ENCODE measurements at regions not wholly inside any gene's neighbourhood (a gene's known extent, or its start where the extent isn't known, plus 50 kb on each side); places are given as distances from the start of the nearest gene placed in this dataset.

GRCh38 chr5:3339092-3339797 lies 256.4 kb upstream of the IRX1 start:
- Mint-ChIP-seq H3K27me3 (ENCODE audit: low read depth in 3 of 3) (peaks cover 0 to 3% (median 2%) of the 10 kb centered on the region in 3 donors), H3K4me3 (no peak overlapping the region), H3K9me3 (peaks cover 0 to 20% (median 4%) of the 10 kb centered on the region in 7 donors), H3K27ac (no peak overlapping the region), H3K36me3 (no peaks in the 10 kb centered on the region), H3K4me1 (no peaks in the 10 kb centered on the region)
- Histone ChIP-seq H3K27ac (ENCODE audit: low read depth in 1 of 2, low read length in 2 of 2) (no peak overlapping the region), H4K20me1 (ENCODE audit: insufficient read depth, low read length) (no peaks in the 10 kb centered on the region), H3K4me1 (ENCODE audit: control insufficient read depth in 1 of 2, insufficient read depth in 2 of 2, low read length in 2 of 2) (no peaks in the 10 kb centered on the region), H3K9me3 (replicated peaks in 1 of 2; ENCODE audit: control insufficient read depth in 1 of 2, insufficient read depth in 1 of 2, low read length in 2 of 2) (no peaks in the 10 kb centered on the region), H3K79me2 (ENCODE audit: insufficient read depth, low read length) (no peaks in the 10 kb centered on the region), H3K9ac (ENCODE audit: insufficient read depth, low read length, poor library complexity, severe bottlenecking) (no peak overlapping the region), H3K27me3 (ENCODE audit: control insufficient read depth in 2 of 2, insufficient read depth in 2 of 2, low read length in 2 of 2) (no peaks in the 10 kb centered on the region), H2AFZ (ENCODE audit: insufficient read depth, low read depth, low read length, poor library complexity, severe bottlenecking) (no peak overlapping the region), H3K4me2 (replicated peaks; ENCODE audit: extremely low read depth, low read length, poor library complexity, severe bottlenecking) (no peak overlapping the region), H3K4me3 (replicated peaks in 1 of 3; ENCODE audit: low read depth in 2 of 3, low read length in 3 of 3) (no peak overlapping the region), H3K36me3 (replicated peaks in 1 of 2; ENCODE audit: control insufficient read depth in 1 of 2, insufficient read depth in 2 of 2, low read length in 2 of 2) (no peaks in the 10 kb centered on the region)
- DNase-seq: no peak
- TF ChIP-seq CTCF (IDR thresholded peaks at IDR 0.05): no peak
- WGBS (ENCODE audit: insufficient coverage): 92% methylated on average over 19 of the region's 23 CpGs
- intact Hi-C loops (cut with micrococcal nuclease): no loop called here

DNA sequence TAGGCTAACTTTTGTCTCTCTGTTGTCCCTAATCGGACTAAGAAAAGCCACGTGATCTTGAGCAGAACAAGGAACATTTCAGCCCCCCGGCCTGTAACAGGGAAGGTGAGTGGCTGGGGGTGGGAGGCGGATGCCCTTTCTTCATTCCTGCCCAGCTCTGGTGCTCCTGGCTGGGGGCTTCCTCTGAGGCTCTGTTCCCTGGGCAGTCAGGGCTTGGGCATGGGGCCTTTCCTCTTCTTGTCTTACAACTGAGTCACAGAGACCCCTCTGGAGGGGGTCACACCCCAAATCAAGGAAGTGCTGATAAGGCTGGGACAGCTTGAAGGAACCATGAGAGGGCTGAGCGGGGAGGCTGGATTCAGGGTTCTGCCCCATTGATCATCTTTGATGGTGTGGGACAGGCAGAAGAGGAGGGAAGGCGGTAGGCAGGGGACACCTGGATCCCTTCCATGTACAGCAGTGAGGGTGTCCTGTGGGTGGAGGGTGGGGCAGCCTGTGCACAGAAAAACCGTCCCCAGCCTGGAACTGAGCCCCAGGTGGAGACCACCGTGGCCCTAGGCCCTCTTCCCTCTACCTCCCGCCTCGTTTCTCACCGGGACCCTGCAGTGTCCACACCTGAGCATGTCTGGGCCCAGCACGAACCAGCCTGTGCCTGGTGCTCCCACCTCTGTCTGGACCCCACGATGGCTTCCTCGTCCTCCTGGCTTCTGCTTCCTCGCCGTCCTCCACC lies 257.7 kb upstream of the IRX1 start:
- no peak overlapping the region for H2AFZ ChIP-seq (ENCODE audit: insufficient read depth, low read depth, low read length, poor library complexity, severe bottlenecking)
- 91% methylated on average over 13 of the region's 16 CpGs for WGBS (ENCODE audit: insufficient coverage)
- H4K20me1 ChIP-seq (ENCODE audit: insufficient read depth, low read length): no peaks in the 10 kb centered on the region
- H3K9me3 ChIP-seq (replicated peaks in 1 of 2; ENCODE audit: control insufficient read depth in 1 of 2, insufficient read depth in 1 of 2, low read length in 2 of 2): peaks cover 0 to 2% of the 10 kb centered on the region in 2 donors
- H3K27ac ChIP-seq (ENCODE audit: low read depth in 1 of 2, low read length in 2 of 2): no peak overlapping the region
- H3K9ac ChIP-seq (ENCODE audit: insufficient read depth, low read length, poor library complexity, severe bottlenecking): no peak overlapping the region
- Mint-ChIP-seq H3K4me3 (no peak overlapping the region), H3K27me3 (ENCODE audit: low read depth in 3 of 3) (peaks cover 0 to 3% (median 0%) of the 10 kb centered on the region in 3 donors), H3K36me3 (no peaks in the 10 kb centered on the region), H3K27ac (peak overlapping the region in 1 of 7 donors; percentile 16), H3K4me1 (no peaks in the 10 kb centered on the region), H3K9me3 (peaks cover 0 to 28% (median 5%) of the 10 kb centered on the region in 7 donors)
- H3K79me2 ChIP-seq (ENCODE audit: insufficient read depth, low read length): no peaks in the 10 kb centered on the region
- no peaks in the 10 kb centered on the region for H3K4me1 ChIP-seq (ENCODE audit: control insufficient read depth in 1 of 2, insufficient read depth in 2 of 2, low read length in 2 of 2)
- DNase-seq: no peak
- no peak for TF ChIP-seq CTCF (IDR thresholded peaks at IDR 0.05)
- no peaks in the 10 kb centered on the region for H3K27me3 ChIP-seq (ENCODE audit: control insufficient read depth in 2 of 2, insufficient read depth in 2 of 2, low read length in 2 of 2)
- H3K36me3 ChIP-seq (replicated peaks in 1 of 2; ENCODE audit: control insufficient read depth in 1 of 2, insufficient read depth in 2 of 2, low read length in 2 of 2): no peaks in the 10 kb centered on the region
- no peak overlapping the region for H3K4me2 ChIP-seq (replicated peaks; ENCODE audit: extremely low read depth, low read length, poor library complexity, severe bottlenecking)
- H3K4me3 ChIP-seq (replicated peaks in 1 of 3; ENCODE audit: low read depth in 2 of 3, low read length in 3 of 3): no peak overlapping the region
- intact Hi-C loops (cut with micrococcal nuclease): no loop called here
